ENCODE measurements at regions not wholly inside any gene's neighbourhood (a gene's known extent, or its start where the extent isn't known, plus 50 kb on each side); places are given as distances from the start of the nearest gene placed in this dataset.
"Not testable (repeated sequence)": the region's sequence is repeated elsewhere in the genome, so short reads cannot be mapped to it uniquely, and the experiment has no call there.

DNA sequence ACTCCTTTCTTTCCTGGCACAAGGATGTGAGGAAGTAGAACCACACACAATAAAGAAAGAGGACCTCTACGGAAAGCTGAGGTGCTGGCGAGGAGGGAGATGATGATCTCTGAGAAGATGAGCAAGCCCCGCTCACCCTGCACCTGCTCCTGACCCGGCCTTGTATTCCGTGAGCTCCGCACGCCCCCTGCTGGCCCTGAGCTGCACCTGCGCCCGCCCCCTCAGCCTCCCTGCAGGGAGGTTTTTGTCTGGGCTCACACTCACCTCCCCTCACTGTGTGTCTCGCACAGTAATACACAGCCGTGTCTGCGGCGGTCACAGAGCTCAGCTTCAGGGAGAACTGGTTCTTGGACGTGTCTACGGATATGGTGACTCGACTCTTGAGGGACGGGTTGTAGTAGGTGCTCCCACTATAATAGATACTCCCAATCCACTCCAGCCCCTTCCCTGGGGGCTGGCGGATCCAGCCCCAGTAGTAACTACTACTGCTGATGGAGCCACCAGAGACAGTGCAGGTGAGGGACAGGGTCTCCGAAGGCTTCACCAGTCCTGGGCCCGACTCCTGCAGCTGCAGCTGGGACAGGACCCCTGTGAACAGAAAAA lies 895.1 kb downstream of the TMEM121 start:
- not testable (repeated sequence) for TF ChIP-seq CTCF (IDR thresholded peaks at IDR 0.05; ENCODE audit: insufficient read depth, low read depth, low read length); EZH2 (IDR thresholded peaks at IDR 0.05; ENCODE audit: insufficient read depth, low read length)
